HG03457 (cell line): ENCODE measurements at regions not wholly inside any gene's neighbourhood (a gene's known extent, or its start where the extent isn't known, plus 50 kb on each side); places are given as distances from the start of the nearest gene placed in this dataset.
"Not testable (repeated sequence)": the region's sequence is repeated elsewhere in the genome, so short reads cannot be mapped to it uniquely, and the experiment has no call there.

Experiments used
- ATAC-seq: cut with Tn5 transposase; IDR thresholded peaks from one replicate; pipeline ENCODE4 v1.9.1; 2021; ENCODE audit warnings: moderate number of reproducible peaks; ENCODE audit not compliant: unreplicated experiment

DNA sequence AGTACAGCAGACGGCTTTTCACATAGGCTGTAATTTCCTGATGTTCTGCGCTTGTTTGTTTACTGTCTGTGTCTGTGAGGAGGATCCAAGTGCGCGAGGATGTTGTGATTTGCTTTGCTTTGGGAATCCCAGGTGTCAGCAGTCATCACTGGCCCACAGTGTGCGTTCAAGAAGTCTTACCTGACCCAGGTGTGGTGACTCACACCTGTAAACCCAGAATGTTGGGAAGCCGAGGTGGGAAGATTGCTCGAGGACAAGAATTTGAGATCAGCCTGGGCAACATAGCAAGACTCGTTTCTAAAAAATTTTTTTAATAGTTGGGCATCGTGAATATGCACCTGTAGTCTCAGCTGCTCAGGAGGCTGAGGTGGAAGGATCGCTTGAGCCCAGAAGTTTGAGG, 110.7 kb downstream of the CRLF3 start:
- not testable (repeated sequence) for ATAC-seq

DNA sequence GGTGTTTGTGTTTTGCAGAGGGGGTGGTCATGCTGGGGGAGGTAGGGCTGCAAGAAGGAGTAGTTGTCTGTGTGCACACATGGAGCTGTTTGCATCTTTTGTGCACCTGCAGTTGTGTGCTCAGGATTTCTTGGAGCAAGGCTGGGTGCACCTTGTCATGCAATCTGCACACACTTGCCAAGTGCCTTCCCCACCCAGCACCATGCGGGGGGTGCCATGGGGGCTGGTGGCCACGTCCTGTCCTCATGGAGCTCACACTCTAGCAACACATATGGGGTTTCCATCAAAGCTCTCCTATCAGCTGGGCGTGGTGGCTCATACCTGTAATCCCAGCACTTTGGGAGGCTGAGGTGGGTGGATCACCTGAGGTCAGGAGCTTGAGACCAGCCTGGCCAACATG, 111.6 kb downstream of the CRLF3 start:
- ATAC-seq: not testable (repeated sequence)

DNA sequence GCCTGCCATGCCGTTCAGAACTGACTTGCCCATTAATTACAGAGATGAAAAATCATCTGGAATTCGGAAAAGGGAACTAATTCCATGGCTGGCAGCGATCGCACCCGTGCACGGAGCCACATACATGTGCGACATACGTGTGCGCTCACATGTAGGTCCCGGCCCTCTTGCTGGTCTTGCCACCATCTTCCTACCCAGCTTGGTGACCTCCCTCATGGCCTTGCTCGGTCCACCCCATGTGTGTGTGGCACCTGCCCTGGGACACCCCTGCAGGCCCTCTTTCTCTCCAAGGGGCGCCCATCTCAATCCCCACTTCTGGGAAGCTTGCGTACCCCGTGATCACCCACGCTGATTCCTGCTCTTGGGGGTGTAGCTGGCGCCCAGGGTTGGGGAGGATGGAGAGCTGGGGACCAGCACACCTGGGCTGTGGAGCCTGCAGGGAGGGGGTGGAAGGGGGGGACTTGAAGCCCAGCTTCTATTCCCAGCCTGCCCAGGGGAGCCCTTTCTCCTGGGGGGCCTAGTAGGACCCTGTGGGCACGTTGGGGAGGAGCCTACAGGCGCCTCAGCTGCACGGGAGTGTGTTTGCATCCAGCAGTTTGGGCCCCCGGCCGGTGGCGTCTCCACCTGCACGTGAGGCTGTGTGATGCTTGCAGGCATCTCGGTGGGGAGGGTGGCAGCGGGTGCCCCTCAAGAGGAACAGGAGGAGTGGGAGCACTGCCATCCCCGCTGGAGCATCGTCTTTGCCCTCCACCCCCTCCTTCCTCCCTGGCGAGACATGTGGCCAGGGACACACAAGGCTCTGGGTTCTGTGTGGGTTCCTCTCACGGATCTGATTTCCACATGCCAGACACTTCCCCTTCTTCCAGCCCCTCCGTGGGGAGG, 112.6 kb downstream of the CRLF3 start:
- ATAC-seq: not testable (repeated sequence)

DNA sequence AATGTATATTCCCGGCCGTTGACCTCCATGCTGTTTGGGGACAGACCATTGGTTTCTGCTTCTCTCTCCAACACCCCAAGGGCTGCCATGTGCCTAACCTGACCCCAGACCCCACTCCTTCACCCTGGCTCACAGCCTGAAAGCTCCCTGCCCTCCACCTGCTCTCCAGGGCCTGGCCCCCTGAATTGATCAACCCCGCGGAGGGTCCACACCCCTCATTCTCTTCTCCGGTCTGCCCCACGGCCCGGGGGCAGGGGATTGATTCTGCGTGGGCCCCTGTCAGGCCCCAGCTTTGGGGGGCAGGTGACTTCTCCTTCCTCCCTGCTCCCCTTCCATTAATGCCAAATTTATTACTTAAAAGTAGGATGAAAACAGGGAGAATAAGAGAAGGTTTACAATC, 113.3 kb downstream of the CRLF3 start:
- ATAC-seq: not testable (repeated sequence)

GRCh38 chr17:30710276-30711088, 114.0 kb downstream of the CRLF3 start:
- ATAC-seq: not testable (repeated sequence)

DNA sequence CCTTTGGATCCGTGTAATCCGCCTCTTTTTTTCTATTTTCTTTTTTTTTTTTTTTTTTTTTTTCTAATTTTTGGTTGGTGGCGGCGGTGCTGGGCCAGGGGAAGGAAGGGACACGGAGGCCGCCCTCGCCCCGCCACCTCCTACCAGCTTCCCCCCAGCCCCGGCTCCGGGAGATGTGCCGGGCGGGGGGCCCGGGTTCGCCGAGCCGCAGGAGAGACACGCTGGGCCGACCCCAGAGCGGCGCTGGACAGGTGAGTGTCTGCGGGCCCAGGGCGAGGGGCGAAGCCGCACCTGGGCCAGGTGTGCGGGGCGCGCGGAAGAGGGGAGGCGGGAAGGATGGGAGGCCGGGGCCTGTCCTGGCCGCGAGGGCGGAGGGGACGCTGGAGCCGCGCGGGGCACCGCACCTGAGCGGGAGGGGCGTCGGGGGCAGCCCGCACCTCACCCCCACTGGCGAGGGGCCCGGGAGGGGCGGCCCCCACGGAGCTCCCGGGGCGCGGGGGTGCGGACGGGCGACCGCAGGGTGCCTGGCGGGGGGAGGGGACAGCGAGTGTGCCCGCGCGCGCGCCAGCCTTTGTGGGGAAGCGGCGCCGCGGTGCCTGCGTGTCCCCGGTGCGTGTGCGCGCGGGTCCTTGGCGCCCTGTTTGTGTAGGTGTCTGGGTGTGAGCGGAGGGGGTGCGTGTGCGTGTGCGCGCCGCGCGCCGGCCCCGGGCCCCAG, 114.8 kb downstream of the CRLF3 start:
- not testable (repeated sequence) for ATAC-seq

DNA sequence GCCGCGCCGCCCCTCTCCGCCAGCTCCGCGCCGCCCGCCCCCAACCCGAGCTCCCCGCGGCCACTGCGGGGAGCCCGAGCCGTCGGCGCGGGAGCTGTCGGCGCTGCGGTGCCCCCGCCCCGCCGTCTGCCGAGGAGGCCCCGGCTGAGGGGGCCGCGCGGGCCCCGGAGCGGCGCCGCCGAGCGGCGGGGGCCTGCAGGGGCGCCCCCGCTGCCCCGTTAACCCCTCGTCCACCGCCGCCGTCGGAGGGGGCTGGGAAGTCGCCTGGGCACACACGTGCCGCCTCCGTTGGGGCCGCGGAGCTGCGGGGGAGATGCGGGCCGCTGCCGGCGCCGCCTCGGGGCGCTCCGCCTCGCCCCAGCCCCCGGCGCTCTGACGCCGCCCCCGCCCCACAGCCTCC, 115.4 kb downstream of the CRLF3 start:
- not testable (repeated sequence) for ATAC-seq

DNA sequence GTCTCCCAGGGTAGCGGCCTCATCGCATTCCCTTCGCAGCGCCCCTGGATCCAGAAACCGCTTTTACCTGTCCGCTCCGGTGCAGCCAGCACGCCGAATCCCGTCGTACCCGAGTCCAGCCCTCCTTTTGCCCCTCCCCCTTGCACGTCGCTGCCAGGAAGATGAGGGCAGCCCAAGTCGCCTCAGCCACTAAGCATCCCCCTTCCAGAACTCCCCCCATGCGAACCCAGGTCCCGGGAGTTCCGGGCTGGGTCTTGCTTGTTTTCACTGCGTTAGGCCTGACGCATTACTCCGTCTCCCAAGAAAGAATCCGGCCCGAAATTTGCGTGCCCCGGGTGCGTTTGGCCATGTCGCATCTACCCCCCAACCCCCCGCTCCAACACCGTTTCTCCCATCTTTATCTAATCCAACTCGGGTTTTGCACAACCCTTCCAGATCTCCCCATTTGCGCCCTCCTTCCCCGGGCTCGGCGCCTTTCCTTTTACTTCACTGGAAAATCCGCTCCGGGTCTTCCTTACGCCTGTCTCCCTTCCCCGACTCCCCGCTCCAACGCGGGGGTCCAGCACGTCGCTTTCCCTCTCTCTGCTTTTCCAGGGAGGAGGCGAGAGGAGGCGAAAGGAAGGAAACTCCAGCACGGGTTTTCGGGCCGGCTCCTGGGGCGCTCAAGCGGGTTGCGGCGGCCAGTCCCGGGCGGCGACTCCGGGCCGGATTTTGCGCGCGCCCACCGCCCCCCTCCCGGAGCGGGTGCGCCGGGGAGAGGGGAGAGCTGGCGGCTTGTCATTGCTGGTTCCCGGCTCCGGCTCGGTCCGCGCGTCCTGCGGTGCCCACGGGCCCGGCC, 116.0 kb downstream of the CRLF3 start:
- ATAC-seq: not testable (repeated sequence)

DNA sequence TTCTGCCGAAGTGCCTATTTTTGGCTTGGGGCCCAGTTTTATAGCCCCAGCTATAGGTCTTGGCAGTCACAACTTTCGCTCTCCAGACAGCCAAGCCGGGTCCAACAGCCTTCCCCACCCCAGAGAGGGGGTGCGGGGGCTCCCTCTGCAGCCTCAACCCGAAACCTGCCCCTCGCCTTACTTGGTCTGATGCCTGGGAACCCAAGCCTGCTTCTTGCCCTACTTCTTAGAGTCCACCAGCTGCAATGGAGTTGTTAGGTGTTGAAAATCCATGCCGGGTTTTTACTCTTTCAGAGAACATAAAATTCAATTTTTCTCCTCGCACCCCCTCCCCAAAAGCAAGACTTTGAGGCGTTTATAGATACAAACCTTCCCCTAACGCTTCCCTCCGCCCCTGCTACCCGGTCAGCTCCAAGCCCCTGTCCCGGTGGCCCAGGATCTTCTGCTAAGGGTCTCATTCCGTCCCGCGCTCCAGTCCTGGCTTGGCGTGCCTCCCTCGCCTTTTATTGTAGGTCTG, 116.7 kb downstream of the CRLF3 start:
- ATAC-seq: not testable (repeated sequence)

- not testable (repeated sequence) for ATAC-seq
Observed at GRCh38 chr17:30706461-30707335, 117.8 kb downstream of the CRLF3 start.

DNA sequence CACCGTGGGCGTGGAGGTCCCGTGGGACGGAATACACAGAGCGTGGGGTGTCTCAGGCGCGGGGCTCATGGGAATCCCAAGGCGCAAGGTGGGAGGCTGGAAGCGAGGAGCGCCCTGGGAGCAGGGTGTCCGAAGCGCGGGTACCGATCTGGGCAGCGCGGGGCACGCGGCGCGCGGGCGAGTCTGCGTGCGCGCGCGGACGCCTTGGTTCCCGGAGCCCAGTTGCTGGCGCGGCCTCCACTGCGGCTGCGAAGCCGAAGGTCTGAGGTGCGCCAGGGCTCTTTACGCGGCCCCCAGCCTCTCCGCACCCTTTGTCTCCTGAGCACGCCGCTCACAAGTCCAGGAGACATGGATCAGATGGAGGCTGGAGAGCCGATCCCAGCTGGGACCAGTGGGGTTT, 118.5 kb downstream of the CRLF3 start:
- not testable (repeated sequence) for ATAC-seq

DNA sequence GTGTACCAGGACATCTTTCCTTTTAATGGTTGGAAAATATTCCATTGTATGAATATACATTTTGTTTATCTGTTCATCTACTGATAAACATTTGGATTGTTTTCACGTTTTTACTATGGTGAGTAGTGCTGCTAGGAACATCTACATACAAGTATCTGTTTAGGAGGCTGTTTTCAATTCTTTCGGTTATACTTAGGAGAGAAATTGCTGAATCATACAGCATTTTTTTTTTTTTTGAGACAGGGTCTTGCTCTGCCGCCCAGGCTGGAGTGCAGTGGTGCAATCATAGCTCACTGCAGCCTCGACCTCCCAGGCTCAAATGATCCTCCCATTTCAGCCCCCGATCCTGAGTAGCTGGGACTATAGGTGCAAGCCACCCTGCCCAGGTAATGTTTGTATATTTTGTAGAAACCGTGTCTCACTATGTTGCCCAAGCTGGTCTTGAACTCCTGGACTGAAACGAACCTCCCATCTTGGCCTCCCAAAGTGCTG, 122.9 kb downstream of the CRLF3 start:
- ATAC-seq: no peak

GRCh38 chr17:30700833-30701232, 123.7 kb downstream of the CRLF3 start:
- not testable (repeated sequence) for ATAC-seq

- ATAC-seq: not testable (repeated sequence)
Observed at GRCh38 chr17:30697619-30698460, 126.7 kb downstream of the CRLF3 start.

DNA sequence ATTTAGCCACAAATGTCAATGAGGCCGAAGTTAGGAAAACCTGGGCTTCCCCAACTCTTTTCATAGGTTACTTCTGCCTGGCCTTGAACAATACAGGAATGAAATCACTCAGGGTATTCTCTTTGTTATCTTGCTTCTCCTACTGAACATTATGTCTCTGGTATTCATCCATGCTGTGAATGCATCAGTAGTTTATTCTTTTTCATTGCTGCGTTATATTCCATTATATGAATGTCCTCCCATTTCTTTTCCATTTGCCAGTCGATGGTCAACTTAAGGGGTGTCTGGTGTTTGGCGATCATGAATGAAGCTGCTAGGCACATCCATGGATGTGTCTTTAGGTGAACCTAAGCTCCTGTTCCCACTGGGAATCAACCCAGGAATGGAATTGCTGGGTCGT, 128.3 kb downstream of the CRLF3 start:
- ATAC-seq: no peak

DNA sequence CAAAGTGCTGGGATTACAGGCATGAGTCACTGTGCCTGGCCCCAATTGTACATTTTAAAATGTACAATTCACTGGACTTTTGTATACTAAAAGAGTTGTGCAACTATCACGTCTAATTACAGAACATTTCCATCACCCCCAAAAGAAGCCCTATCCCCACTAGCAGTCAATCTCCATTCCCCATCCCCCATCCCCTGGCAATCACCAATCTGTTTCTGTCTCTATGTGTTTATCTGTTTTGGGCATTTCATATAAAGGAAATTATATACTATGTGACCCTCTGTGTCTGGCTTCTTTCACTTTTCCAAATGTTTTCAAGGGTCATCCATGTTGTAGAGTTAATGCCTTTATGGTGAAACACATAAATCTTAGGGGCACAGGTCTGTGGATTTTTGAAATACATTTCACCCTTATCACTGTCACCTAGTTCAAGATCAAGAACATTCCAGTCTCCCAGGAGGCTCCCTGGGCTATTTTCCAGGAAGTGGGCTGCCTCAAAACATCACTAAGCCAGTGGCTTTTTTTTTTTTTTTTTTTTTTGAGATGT, 129.2 kb downstream of the CRLF3 start:
- ATAC-seq: not testable (repeated sequence)

GRCh38 chr17:30693772-30694171, 130.7 kb downstream of the CRLF3 start:
- not testable (repeated sequence) for ATAC-seq
